ENCODE measurements at regions not wholly inside any gene's neighbourhood (a gene's known extent, or its start where the extent isn't known, plus 50 kb on each side); places are given as distances from the start of the nearest gene placed in this dataset.

GRCh38 chr7:41175435-41175834 lies 527.5 kb downstream of the INHBA start:
- no peak for DNase-seq (ENCODE audit: low read depth)

DNA sequence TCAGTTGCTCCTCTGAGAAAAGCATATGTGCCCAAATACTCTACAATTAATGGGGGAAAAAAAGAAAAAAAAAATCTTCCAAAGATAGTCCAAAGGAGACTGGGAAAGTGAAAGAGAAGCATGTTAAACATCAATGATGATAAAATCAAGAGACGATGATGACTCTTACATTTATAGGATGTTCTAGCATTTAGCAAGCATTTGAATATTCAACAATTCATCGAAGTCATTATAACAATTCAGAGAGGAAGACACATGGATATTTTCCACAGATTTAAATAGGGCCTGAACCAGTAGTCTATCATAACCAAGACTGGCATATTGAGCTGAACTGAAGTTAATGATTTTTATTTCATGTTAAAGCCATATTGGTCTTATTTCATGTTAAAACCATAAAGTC lies 528.4 kb downstream of the INHBA start:
- no peak for DNase-seq (ENCODE audit: low read depth)

- no peak for DNase-seq (ENCODE audit: low read depth)
Measured at GRCh38 chr7:41170466-41170865, 532.4 kb downstream of the INHBA start.

- no peak for DNase-seq (ENCODE audit: low read depth)
Measured at GRCh38 chr7:41169317-41169716, 533.6 kb downstream of the INHBA start.

- no peak for DNase-seq (ENCODE audit: low read depth)
Measured at GRCh38 chr7:41167836-41168235, 535.1 kb downstream of the INHBA start.

GRCh38 chr7:41164440-41164839 lies 538.5 kb downstream of the INHBA start:
- no peak for DNase-seq (ENCODE audit: low read depth)

- no peak for DNase-seq (ENCODE audit: low read depth)
Measured at GRCh38 chr7:41163991-41164390, 538.9 kb downstream of the INHBA start.

DNA sequence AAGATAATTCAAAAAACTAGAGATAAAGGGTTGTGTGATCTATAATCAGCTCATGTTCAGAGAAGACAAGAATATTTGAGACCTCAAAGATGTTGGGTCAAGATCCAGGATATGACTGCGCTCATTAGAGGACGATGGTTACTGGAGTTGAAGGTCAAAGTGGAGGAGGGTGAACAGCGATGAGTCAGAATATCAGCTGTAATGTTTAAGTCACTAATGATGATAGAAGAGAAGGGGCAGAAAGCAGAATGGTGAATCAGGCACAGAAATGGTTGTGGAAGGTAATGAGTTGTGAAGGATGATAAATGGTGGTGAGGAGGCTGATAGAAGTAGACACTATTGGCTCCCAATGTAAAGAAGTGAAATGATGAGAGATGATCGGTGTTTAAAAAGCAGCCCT lies 540.3 kb downstream of the INHBA start:
- no peak for DNase-seq (ENCODE audit: low read depth)

GRCh38 chr7:41161041-41161587 lies 541.8 kb downstream of the INHBA start:
- no peak for DNase-seq (ENCODE audit: low read depth)

DNA sequence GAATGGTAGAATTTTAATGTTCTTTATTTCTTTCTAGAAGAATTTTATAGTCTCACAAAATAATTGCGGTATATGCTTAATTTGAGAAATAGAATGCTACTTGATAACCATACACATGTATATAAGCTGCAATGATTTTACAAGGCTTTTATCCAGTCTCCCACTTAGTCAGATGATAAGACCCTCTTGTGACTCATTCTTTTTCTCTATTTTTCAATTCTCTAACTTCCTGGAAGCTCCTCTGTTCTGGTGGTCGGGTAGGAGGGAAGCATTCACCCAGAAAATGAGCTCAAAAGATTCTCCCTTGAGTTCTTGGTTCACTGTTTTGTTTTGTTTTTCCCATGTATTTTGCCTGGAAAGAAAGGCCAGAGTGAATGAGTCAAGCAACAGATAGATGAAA lies 546.6 kb downstream of the INHBA start:
- DNase-seq (ENCODE audit: low read depth), result no peak

GRCh38 chr7:41153268-41153667 lies 549.6 kb downstream of the INHBA start:
- no peak for DNase-seq (ENCODE audit: low read depth)

DNA sequence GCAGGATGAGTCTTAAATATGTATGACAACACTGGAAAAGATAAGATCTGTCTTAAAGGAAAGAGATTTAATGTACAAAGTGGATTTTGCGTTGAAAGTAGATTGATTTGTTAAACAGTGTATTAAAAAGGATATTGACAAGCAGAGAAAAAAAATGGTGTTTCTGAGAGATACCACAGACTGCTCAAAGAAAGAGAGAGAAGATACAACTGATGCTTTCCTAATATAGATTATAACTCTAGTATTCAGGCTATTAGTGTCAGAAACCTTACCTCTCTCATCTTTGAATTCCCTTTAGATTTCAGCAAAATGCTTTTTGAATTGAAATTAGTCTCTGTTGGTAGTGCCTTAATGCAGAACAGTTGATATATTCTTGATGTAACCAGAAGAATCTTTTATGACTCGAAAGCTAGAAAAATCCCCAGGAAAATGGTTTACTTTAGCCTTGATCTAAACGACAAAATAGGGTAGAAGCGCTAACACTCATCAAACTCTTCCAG lies 550.7 kb downstream of the INHBA start:
- DNase-seq (ENCODE audit: low read depth), result no peak

DNA sequence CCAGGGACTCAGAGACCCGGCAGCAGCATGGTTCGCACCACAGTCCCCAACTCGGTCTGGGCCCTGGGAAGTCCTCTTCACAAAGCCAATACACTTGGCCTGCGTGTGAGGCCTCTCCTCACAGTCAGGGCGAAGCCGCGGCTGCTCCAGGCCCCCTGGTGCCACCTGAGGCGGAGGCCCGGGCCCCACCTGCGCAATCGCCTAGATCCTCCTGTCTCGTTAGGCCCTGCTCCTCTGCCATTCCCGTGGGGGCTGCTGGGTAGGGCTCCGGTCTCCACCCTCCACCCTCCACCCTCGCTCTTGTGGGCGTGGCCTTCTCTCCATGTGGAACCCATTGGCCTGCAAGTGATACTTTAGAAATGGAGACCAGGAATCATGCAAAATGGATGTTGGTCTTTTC lies 553.3 kb downstream of the INHBA start:
- DNase-seq (ENCODE audit: low read depth), result no peak

- DNase-seq (ENCODE audit: low read depth), result peak; percentile 93
Measured at GRCh38 chr7:41148521-41148951, 554.4 kb downstream of the INHBA start.

GRCh38 chr7:41147606-41148485 lies 555.0 kb downstream of the INHBA start:
- peak; percentile 34 for DNase-seq (ENCODE audit: low read depth)

GRCh38 chr7:41146429-41146828 lies 556.5 kb downstream of the INHBA start:
- DNase-seq (ENCODE audit: low read depth), result no peak

GRCh38 chr7:41145656-41146055 lies 557.2 kb downstream of the INHBA start:
- DNase-seq (ENCODE audit: low read depth), result no peak

DNA sequence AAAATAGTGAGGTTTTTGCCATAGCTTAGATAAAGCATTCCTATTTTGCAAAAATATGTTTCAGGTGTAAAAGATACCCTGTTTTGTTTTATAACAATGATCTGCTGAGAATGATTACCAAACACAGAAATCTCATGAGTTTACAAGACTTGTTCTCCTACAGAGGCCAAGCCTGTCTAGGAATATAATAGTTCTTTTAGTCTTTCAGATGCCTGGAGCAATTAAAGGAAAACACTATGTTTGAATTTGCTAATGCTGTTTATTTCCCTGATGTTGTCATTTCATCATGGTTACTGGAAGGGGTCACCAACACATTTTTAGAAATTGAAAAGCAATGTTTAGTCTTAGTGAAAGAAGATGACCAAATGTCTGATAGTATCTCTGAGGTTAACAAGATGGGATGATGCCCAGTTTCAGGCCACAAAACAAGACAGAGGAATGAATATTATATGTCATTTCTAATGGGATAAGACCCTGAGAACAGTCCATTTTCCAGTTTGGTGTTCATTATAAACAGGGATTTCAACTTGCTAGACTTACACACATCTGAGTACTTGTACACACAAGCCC lies 559.9 kb downstream of the INHBA start:
- no peak for DNase-seq (ENCODE audit: low read depth)

- DNase-seq (ENCODE audit: low read depth), result no peak
Measured at GRCh38 chr7:41139789-41140188, 563.1 kb downstream of the INHBA start.

DNA sequence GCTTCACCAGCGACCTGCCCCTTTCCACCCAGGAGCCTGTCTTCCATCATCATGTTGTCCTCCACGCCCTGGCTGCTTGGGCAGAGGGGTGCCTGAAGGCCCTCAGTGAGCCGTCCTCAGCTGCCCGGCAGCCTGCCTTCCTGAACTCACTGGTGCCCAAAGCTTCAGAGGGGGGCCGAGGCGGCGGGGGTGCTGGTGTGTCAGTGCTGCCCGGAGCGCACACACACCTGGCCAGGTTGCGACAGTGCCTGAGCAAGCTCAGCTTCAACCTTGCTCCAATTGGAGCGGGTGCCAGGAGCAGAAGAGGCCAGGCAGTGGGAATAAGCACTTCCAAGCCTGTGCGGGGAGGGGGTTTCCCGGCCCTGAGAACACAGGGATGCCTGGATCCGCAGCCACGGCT lies 566.3 kb downstream of the INHBA start:
- DNase-seq (ENCODE audit: low read depth), result no peak

DNA sequence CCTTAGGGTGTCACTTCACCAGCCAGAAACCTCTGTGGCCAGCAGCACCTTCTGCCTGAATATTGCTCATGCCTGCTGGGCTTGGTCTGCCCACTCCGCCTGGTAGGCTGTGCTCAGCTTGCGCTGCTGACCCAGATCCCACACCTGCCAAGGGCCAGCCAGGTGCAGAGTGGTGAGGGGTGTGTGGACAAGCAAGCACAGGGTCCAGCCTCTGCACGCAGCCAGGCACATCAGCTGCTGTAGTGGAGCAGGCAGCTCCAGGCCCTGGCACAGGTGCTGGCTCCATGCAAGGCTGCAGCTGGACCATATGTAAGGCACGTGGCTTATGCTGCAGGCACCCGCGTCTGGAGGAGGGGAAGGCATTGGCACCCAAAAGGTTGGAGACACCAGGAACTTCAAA lies 567.4 kb downstream of the INHBA start:
- DNase-seq (ENCODE audit: low read depth), result no peak

DNA sequence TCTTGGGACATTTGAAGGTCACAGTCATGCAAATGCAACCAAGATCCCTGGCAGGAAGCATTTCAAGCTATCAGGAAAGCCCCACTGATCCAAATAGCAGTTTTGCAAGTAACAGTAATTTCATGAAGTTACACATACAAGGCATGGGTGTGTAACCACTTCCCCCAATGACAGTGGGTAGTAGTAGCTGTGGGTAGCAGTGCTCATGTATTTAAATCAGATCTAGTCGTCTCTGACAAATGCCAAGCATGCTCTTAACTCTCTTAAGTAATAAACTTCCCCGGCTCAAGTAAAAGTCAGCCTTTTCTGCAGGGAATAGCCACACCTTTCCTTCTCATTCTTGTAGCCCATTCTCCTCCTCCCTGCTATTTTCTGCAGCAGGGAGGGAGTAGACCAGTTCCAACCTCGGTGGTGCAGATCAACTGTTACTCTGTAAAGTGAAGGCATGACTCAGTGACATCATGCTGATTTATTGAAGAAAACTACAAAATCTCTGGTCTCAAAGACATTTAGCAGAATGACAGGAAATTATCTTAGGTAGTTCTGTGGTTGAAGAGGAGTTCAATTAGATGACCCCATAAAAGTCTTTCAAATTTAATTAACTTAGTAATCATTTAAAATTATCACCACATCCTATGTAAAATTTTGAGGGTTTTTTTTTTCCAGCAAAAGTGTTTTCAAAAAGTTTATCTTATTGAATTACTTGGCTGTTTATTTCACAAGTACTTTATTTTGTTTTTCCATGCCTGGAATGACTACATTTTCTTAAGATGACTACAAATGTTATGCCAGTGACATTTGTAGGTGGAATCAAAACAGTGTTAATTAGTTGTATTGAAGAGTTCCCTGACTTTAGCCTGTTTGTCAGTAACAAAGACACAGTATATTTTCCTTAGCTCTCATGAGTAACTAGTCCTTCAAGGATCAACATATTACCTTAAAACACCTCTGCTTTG lies 568.3 kb downstream of the INHBA start:
- no peak for DNase-seq (ENCODE audit: low read depth)
